ENCODE measurements at regions not wholly inside any gene's neighbourhood (a gene's known extent, or its start where the extent isn't known, plus 50 kb on each side); places are given as distances from the start of the nearest gene placed in this dataset.

DNA sequence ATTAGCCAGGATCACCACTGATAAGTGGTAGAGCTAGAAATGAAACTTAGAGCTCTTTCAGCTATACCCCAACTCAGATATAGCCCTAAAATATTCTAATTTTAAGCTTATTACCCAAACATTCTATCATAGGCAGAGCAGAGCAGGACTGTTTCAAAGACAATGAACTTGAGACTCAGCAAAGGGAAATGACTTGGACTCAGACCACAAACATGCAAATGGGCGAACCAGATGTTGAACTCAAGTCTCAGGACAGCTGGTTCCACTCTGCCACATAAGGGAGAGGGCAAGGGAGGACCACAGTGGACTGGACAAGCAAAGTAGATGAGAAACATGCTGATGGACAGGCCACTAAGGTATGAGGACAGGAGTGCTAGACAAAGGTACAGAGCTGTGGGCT is 315.3 kb downstream of the OMA1 start:
- TF ChIP-seq, protein P1, sequence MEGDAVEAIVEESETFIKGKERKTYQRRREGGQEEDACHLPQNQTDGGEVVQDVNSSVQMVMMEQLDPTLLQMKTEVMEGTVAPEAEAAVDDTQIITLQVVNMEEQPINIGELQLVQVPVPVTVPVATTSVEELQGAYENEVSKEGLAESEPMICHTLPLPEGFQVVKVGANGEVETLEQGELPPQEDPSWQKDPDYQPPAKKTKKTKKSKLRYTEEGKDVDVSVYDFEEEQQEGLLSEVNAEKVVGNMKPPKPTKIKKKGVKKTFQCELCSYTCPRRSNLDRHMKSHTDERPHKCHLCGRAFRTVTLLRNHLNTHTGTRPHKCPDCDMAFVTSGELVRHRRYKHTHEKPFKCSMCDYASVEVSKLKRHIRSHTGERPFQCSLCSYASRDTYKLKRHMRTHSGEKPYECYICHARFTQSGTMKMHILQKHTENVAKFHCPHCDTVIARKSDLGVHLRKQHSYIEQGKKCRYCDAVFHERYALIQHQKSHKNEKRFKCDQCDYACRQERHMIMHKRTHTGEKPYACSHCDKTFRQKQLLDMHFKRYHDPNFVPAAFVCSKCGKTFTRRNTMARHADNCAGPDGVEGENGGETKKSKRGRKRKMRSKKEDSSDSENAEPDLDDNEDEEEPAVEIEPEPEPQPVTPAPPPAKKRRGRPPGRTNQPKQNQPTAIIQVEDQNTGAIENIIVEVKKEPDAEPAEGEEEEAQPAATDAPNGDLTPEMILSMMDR (IDR thresholded peaks at IDR 0.05; ENCODE audit: poor library complexity): no peak
- TF ChIP-seq EZH2phosphoT487 (IDR thresholded peaks at IDR 0.05; ENCODE audit: low read depth, severe bottlenecking, unreplicated experiment) (no peak), EZH2 (IDR thresholded peaks at IDR 0.05; ENCODE audit: borderline replicate concordance) (no peak)
- Histone ChIP-seq H3K4me3 (no peak overlapping the region), H3K4me1 (ENCODE audit: insufficient read depth) (no peaks in the 10 kb centered on the region), H3K79me2 (no peaks in the 10 kb centered on the region), H3K27me3 (peaks cover 31% of the 10 kb centered on the region), H3K4me2 (no peak overlapping the region), H3K9me3 (ENCODE audit: low read depth) (no peaks in the 10 kb centered on the region), H3K36me3 (replicated peaks; ENCODE audit: insufficient read depth, low read depth) (no peaks in the 10 kb centered on the region), H3K9me2 (replicated peaks; ENCODE audit: insufficient read depth) (no peaks in the 10 kb centered on the region), H2AFZ (no peak overlapping the region), H4K20me1 (ENCODE audit: insufficient read depth, poor library complexity, severe bottlenecking) (no peaks in the 10 kb centered on the region), H3K27ac (no peak overlapping the region)
- WGBS (ENCODE audit: low lambda C conversion rate, missing lambda C conversion rate): 86% methylated on average over 1 of the region's 1 CpG
- DNase-seq (ENCODE audit: low spot score): no peak

DNA sequence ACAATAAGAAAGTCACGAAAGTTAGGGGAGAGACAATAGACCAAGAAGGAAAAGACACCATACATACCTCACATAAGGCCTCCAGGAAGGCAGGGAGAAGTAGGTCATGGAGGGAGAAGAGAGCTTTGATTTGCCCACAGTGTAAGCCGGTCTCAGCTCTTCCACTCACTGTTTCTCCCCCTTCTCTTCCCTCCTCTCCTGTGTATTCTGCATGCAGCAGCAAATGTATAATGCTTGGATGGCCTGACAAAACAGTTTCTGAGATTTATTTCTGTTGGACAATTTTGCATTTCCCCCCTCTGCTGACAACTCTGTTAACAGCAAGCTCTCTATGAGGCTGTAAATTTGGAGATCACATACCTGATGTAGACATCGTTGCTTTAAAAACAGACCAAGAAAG is 318.9 kb downstream of the OMA1 start:
- no peak overlapping the region for H3K27ac ChIP-seq
- 85% methylated on average over 3 of the region's 3 CpGs for WGBS (ENCODE audit: low lambda C conversion rate, missing lambda C conversion rate)
- H3K9me3 ChIP-seq (ENCODE audit: low read depth): no peaks in the 10 kb centered on the region
- DNase-seq (ENCODE audit: low spot score): no peak
- H3K4me1 ChIP-seq (ENCODE audit: insufficient read depth): no peaks in the 10 kb centered on the region
- H3K27me3 ChIP-seq: peaks cover 23% of the 10 kb centered on the region
- no peak overlapping the region for H3K4me3 ChIP-seq
- no peak overlapping the region for H3K4me2 ChIP-seq
- TF ChIP-seq, protein P1 (IDR thresholded peaks at IDR 0.05; ENCODE audit: poor library complexity): no peak
- no peak for TF ChIP-seq EZH2phosphoT487 (IDR thresholded peaks at IDR 0.05; ENCODE audit: low read depth, severe bottlenecking, unreplicated experiment)
- TF ChIP-seq EZH2 (IDR thresholded peaks at IDR 0.05; ENCODE audit: borderline replicate concordance): no peak
- no peak overlapping the region for H2AFZ ChIP-seq
- H3K36me3 ChIP-seq (replicated peaks; ENCODE audit: insufficient read depth, low read depth): no peaks in the 10 kb centered on the region
- H3K9me2 ChIP-seq (replicated peaks; ENCODE audit: insufficient read depth): no peaks in the 10 kb centered on the region
- H4K20me1 ChIP-seq (ENCODE audit: insufficient read depth, poor library complexity, severe bottlenecking): no peaks in the 10 kb centered on the region
- H3K79me2 ChIP-seq: no peaks in the 10 kb centered on the region

DNA sequence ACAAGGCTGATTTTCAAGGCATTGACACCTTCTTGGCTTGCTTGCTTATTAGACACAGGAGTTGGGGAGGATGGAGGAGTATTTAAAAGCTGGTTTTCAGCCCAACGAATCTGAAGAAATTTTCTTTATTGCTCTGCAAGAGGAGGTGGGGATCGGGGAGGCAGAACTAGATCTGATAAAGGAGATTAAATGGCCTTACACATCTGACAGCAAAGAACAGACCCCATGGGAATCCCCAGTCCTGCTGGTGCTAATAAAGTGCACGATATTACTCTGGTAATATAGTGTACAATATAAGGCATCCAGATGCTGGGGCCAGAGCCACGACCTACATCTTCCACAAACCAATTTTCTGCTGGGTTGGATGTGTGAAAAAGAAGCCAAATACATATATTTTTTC is 323.0 kb downstream of the OMA1 start:
- Histone ChIP-seq H3K4me1 (ENCODE audit: insufficient read depth) (no peaks in the 10 kb centered on the region), H3K79me2 (no peaks in the 10 kb centered on the region), H3K27ac (no peak overlapping the region), H2AFZ (no peak overlapping the region), H3K4me3 (no peak overlapping the region), H3K27me3 (peaks cover 16% of the 10 kb centered on the region), H3K9me3 (ENCODE audit: low read depth) (no peaks in the 10 kb centered on the region), H3K9me2 (replicated peaks; ENCODE audit: insufficient read depth) (no peaks in the 10 kb centered on the region), H4K20me1 (ENCODE audit: insufficient read depth, poor library complexity, severe bottlenecking) (no peaks in the 10 kb centered on the region), H3K4me2 (no peak overlapping the region), H3K36me3 (replicated peaks; ENCODE audit: insufficient read depth, low read depth) (no peaks in the 10 kb centered on the region)
- TF ChIP-seq, protein P1 (IDR thresholded peaks at IDR 0.05; ENCODE audit: poor library complexity): no peak
- TF ChIP-seq EZH2 (IDR thresholded peaks at IDR 0.05; ENCODE audit: borderline replicate concordance) (no peak), EZH2phosphoT487 (IDR thresholded peaks at IDR 0.05; ENCODE audit: low read depth, severe bottlenecking, unreplicated experiment) (no peak)
- 71% methylated on average over 4 of the region's 4 CpGs for WGBS (ENCODE audit: low lambda C conversion rate, missing lambda C conversion rate)
- no peak for DNase-seq (ENCODE audit: low spot score)
